Stomach (tissue), 4 donors: ENCODE measurements at regions not wholly inside any gene's neighbourhood (a gene's known extent, or its start where the extent isn't known, plus 50 kb on each side); places are given as distances from the start of the nearest gene placed in this dataset.
"Not testable (repeated sequence)": the region's sequence is repeated elsewhere in the genome, so short reads cannot be mapped to it uniquely, and the experiment has no call there.

Source experiments
- CTCF ChIP-seq, 7 experiments: fragments of 450-650 bp in 4 of 7; fragments of 200-600 bp in 3 of 7; sonication (generic) in 3 of 7; IDR thresholded peaks; one replicate each; pipeline ENCODE4 v1.5.1; 2016 to 2019; ENCODE audit warnings: antibody characterized with exemption in 7 of 7, control low read depth in 2 of 7, mild to moderate bottlenecking in 1 of 7
- EP300 ChIP-seq: sonication (generic); formaldehyde crosslinking; IDR thresholded peaks from one replicate; pipeline ENCODE4 v1.6.1; 2017; ENCODE audit warnings: antibody characterized with exemption
- POLR2A ChIP-seq, 4 donors: fragments of 450-650 bp; IDR thresholded peaks; one replicate each; pipeline ENCODE4 v1.6.1; 2016; ENCODE audit warnings: antibody characterized with exemption in 4 of 4, control low read depth in 2 of 4, mild to moderate bottlenecking in 1 of 4, moderate library complexity in 1 of 4
- POLR2AphosphoS5 ChIP-seq, 3 donors: sonication (generic); formaldehyde crosslinking; IDR thresholded peaks; one replicate each; pipeline ENCODE4 v1.6.1; 2016; ENCODE audit warnings: antibody characterized with exemption in 3 of 3

GRCh38 chr2:83789674-83790073, 669.4 kb downstream of the SUCLG1 start:
- not testable (repeated sequence) for TF ChIP-seq CTCF (IDR thresholded peaks at IDR 0.05); POLR2A (IDR thresholded peaks at IDR 0.05); POLR2AphosphoS5 (IDR thresholded peaks at IDR 0.05); EP300
